ENCODE measurements at regions not wholly inside any gene's neighbourhood (a gene's known extent, or its start where the extent isn't known, plus 50 kb on each side); places are given as distances from the start of the nearest gene placed in this dataset.

- no peak for TF ChIP-seq CTCF (conservative IDR thresholded peaks at IDR 0.05; ENCODE audit: low read depth, low read length)
- TF ChIP-seq EZH2 (IDR thresholded peaks at IDR 0.05; ENCODE audit: low read length, unreplicated experiment) = no peak
- TF ChIP-seq EZH2phosphoT487 (IDR thresholded peaks at IDR 0.05; ENCODE audit: borderline replicate concordance, low read length) = no peak
Measured at GRCh38 chr5:115431116-115431515, 113.5 kb downstream of the FEM1C start.
